NT2/D1 (cell line): ENCODE measurements at regions not wholly inside any gene's neighbourhood (a gene's known extent, or its start where the extent isn't known, plus 50 kb on each side); places are given as distances from the start of the nearest gene placed in this dataset.

Experiments used
- SUZ12 ChIP-seq: IDR thresholded peaks from 2 replicates; pipeline ENCODE4 v1.6.1; 2011; ENCODE audit not compliant: insufficient read length, insufficient read depth; ENCODE audit errors: extremely low read depth
- YY1 ChIP-seq: IDR thresholded peaks from 2 replicates; pipeline ENCODE4 v1.6.1; 2011; ENCODE audit not compliant: insufficient read length, insufficient read depth
- ZNF274 ChIP-seq: IDR thresholded peaks from 2 replicates; pipeline ENCODE4 v1.6.1; 2011; ENCODE audit warnings: mild to moderate bottlenecking, low read depth, low read length

- TF ChIP-seq SUZ12 (no peak), ZNF274 (no peak), YY1 (no peak)
These were observed 70.2 kb upstream of the SLC27A6 start for GRCh38 chr5:128895122-128895521.
